Pons (tissue), 1 donor: ENCODE measurements at regions not wholly inside any gene's neighbourhood (a gene's known extent, or its start where the extent isn't known, plus 50 kb on each side); places are given as distances from the start of the nearest gene placed in this dataset.
"Not testable (repeated sequence)": the region's sequence is repeated elsewhere in the genome, so short reads cannot be mapped to it uniquely, and the experiment has no call there.

ENCODE experiments used
- DNase-seq: peaks from one replicate; pipeline ENCODE4 v3.0.0-alpha.2; 2016; ENCODE audit warnings: low spot score

GRCh38 chr17:21470422-21470821, 94.3 kb downstream of the KCNJ12 start:
- DNase-seq, result not testable (repeated sequence)

- no peak for DNase-seq
These were observed 94.7 kb downstream of the KCNJ12 start for GRCh38 chr17:21470861-21471260.

GRCh38 chr17:21474815-21475214, 98.7 kb downstream of the KCNJ12 start:
- no peak for DNase-seq

GRCh38 chr17:21475571-21475970, 99.4 kb downstream of the KCNJ12 start:
- no peak for DNase-seq

- no peak for DNase-seq
These were observed 100.7 kb downstream of the KCNJ12 start for GRCh38 chr17:21476867-21477266.

GRCh38 chr17:21482189-21482865, 106.2 kb downstream of the KCNJ12 start:
- no peak for DNase-seq

GRCh38 chr17:21488043-21488442, 111.9 kb downstream of the KCNJ12 start:
- not testable (repeated sequence) for DNase-seq

- DNase-seq, result no peak
These were observed 117.8 kb downstream of the KCNJ12 start for GRCh38 chr17:21493993-21494392.

- DNase-seq, result peak; percentile 31
These were observed 119.1 kb downstream of the KCNJ12 start for GRCh38 chr17:21495281-21495680.

- no peak for DNase-seq
These were observed 123.9 kb downstream of the KCNJ12 start for GRCh38 chr17:21500064-21500463.

GRCh38 chr17:21501927-21502700, 126.0 kb downstream of the KCNJ12 start:
- not testable (repeated sequence) for DNase-seq

- DNase-seq, result no peak
These were observed 130.0 kb downstream of the KCNJ12 start for GRCh38 chr17:21505819-21506815.

GRCh38 chr17:21507806-21508205, 131.6 kb downstream of the KCNJ12 start:
- not testable (repeated sequence) for DNase-seq

- DNase-seq, result peak; percentile 11
These were observed 132.1 kb downstream of the KCNJ12 start for GRCh38 chr17:21508211-21508610.

- not testable (repeated sequence) for DNase-seq
These were observed 133.2 kb downstream of the KCNJ12 start for GRCh38 chr17:21509356-21509755.

- peak; percentile 13 for DNase-seq
These were observed 134.7 kb downstream of the KCNJ12 start for GRCh38 chr17:21510686-21511362.

- DNase-seq, result peak; percentile 72
These were observed 135.4 kb downstream of the KCNJ12 start for GRCh38 chr17:21511363-21512195.

GRCh38 chr17:21512307-21513011, 136.3 kb downstream of the KCNJ12 start:
- DNase-seq, result no peak

GRCh38 chr17:21513012-21513570, 136.9 kb downstream of the KCNJ12 start:
- DNase-seq, result peak; percentile 62

- not testable (repeated sequence) for DNase-seq
These were observed 138.4 kb downstream of the KCNJ12 start for GRCh38 chr17:21514567-21514966.
